HG03439 (cell line): ENCODE measurements at regions not wholly inside any gene's neighbourhood (a gene's known extent, or its start where the extent isn't known, plus 50 kb on each side); places are given as distances from the start of the nearest gene placed in this dataset.
"Not testable (repeated sequence)": the region's sequence is repeated elsewhere in the genome, so short reads cannot be mapped to it uniquely, and the experiment has no call there.

Source experiments
- ATAC-seq: cut with Tn5 transposase; IDR thresholded peaks from one replicate; pipeline ENCODE4 v1.9.1; 2021; ENCODE audit warnings: mild to moderate bottlenecking, moderate library complexity; ENCODE audit not compliant: unreplicated experiment

- no peak for ATAC-seq
Measured at GRCh38 chr4:36587909-36588472, 306.6 kb downstream of the DTHD1 start.

- ATAC-seq: no peak
Measured at GRCh38 chr4:36590343-36590742, 308.9 kb downstream of the DTHD1 start.

- no peak for ATAC-seq
Measured at GRCh38 chr4:36601864-36602495, 320.6 kb downstream of the DTHD1 start.

GRCh38 chr4:36609661-36610060 is 328.2 kb downstream of the DTHD1 start:
- no peak for ATAC-seq

- no peak for ATAC-seq
Measured at GRCh38 chr4:36610628-36611027, 329.2 kb downstream of the DTHD1 start.

GRCh38 chr4:36613142-36613541 is 331.7 kb downstream of the DTHD1 start:
- ATAC-seq: not testable (repeated sequence)

- no peak for ATAC-seq
Measured at GRCh38 chr4:36614011-36614410, 332.6 kb downstream of the DTHD1 start.

- no peak for ATAC-seq
Measured at GRCh38 chr4:36618102-36618501, 336.7 kb downstream of the DTHD1 start.

- no peak for ATAC-seq
Measured at GRCh38 chr4:36624030-36624429, 342.6 kb downstream of the DTHD1 start.

- ATAC-seq: no peak
Measured at GRCh38 chr4:36638273-36638811, 356.9 kb downstream of the DTHD1 start.

- no peak for ATAC-seq
Measured at GRCh38 chr4:36640876-36641275, 359.5 kb downstream of the DTHD1 start.

GRCh38 chr4:36651253-36651652 is 369.8 kb downstream of the DTHD1 start:
- ATAC-seq: peak; percentile 97

GRCh38 chr4:36652857-36653256 is 371.4 kb downstream of the DTHD1 start:
- ATAC-seq: no peak

GRCh38 chr4:36665985-36666527 is 384.6 kb downstream of the DTHD1 start:
- no peak for ATAC-seq

GRCh38 chr4:36675436-36675835 is 394.0 kb downstream of the DTHD1 start:
- no peak for ATAC-seq

- ATAC-seq: no peak
Measured at GRCh38 chr4:36676139-36677050, 395.0 kb downstream of the DTHD1 start.

GRCh38 chr4:36677112-36677511 is 395.7 kb downstream of the DTHD1 start:
- ATAC-seq: no peak

GRCh38 chr4:36677874-36678273 is 396.5 kb downstream of the DTHD1 start:
- ATAC-seq: no peak

GRCh38 chr4:36687681-36688080 is 406.3 kb downstream of the DTHD1 start:
- ATAC-seq: no peak

GRCh38 chr4:36692586-36692985 is 411.2 kb downstream of the DTHD1 start:
- no peak for ATAC-seq

- ATAC-seq: no peak
Measured at GRCh38 chr4:36702245-36702644, 420.8 kb downstream of the DTHD1 start.
